ENCODE measurements at regions not wholly inside any gene's neighbourhood (a gene's known extent, or its start where the extent isn't known, plus 50 kb on each side); places are given as distances from the start of the nearest gene placed in this dataset.

GRCh38 chr4:151905197-151905596 is 144.4 kb upstream of the GATB start:
- TF ChIP-seq TEAD4 (IDR thresholded peaks at IDR 0.05) (no peak), TAF1 (IDR thresholded peaks at IDR 0.05; ENCODE audit: low read depth) (no peak), EP300 (IDR thresholded peaks at IDR 0.05; ENCODE audit: borderline replicate concordance) (no peak), TCF12 (IDR thresholded peaks at IDR 0.05; ENCODE audit: low read depth) (no peak)
- TF ChIP-seq, protein P1, sequence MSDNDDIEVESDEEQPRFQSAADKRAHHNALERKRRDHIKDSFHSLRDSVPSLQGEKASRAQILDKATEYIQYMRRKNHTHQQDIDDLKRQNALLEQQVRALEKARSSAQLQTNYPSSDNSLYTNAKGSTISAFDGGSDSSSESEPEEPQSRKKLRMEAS (IDR thresholded peaks at IDR 0.05) = no peak

DNA sequence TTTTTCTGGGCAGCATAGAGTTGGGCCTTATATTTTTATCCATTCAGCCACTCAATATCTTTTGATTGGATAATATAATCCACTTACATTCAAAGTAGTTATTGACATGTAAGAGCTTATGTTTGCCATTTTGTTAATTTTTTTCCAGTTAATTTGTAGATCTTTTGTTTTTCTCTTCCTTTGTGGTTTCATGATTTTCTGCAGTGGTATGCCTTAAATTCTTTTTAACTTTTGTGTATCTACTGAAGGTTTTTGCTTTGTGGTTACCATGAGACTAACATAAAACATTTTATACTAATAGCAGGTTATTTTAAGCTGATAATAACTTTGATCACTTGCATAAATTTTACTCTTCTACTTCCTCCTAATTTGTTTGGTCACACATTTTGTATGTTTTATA is 140.8 kb upstream of the GATB start:
- TF ChIP-seq TAF1 (IDR thresholded peaks at IDR 0.05; ENCODE audit: low read depth) = no peak

DNA sequence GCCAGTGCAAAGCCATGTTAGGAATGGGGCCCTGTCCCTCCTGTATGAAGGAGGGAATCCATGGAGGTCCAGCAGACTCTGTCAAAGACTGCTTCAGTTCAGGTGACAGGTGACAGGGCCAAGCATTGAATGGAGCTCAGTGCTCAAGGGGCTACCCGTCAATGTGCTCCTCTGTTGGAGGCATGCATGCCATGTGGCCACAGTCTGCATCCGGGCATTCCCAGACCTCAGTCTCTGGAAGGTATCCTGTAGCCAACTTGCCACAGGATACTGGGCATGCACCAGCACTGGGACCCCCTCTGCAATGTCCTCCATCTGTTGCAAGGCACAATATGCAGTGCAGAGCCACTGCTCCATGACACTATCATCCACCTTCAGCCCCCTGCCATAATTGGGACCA is 136.1 kb upstream of the GATB start:
- no peak for TF ChIP-seq TEAD4 (IDR thresholded peaks at IDR 0.05)

- TF ChIP-seq EGR1 (IDR thresholded peaks at IDR 0.05) (no peak), REST (IDR thresholded peaks at IDR 0.05; ENCODE audit: low read depth) (no peak), CREB1 (IDR thresholded peaks at IDR 0.05; ENCODE audit: low read depth) (no peak), CEBPB (IDR thresholded peaks at IDR 0.05) (no peak), NFIC (IDR thresholded peaks at IDR 0.05) (no peak), EP300 (IDR thresholded peaks at IDR 0.05; ENCODE audit: borderline replicate concordance) (no peak), TEAD4 (IDR thresholded peaks at IDR 0.05) (no peak), USF1 (IDR thresholded peaks at IDR 0.05) (no peak), FOXM1 (IDR thresholded peaks at IDR 0.05; ENCODE audit: borderline replicate concordance, low read depth) (no peak), YY1 (IDR thresholded peaks at IDR 0.05; ENCODE audit: low read depth) (no peak), TCF12 (IDR thresholded peaks at IDR 0.05; ENCODE audit: low read depth) (no peak), ZBTB7A (IDR thresholded peaks at IDR 0.05; ENCODE audit: low read depth) (no peak), TAF1 (IDR thresholded peaks at IDR 0.05; ENCODE audit: low read depth) (no peak)
- TF ChIP-seq, protein P1 (IDR thresholded peaks at IDR 0.05) = no peak
Observed at GRCh38 chr4:151895671-151896070, 134.9 kb upstream of the GATB start.

GRCh38 chr4:151894246-151894645 is 133.4 kb upstream of the GATB start:
- TF ChIP-seq TEAD4 (IDR thresholded peaks at IDR 0.05) (no peak), USF1 (IDR thresholded peaks at IDR 0.05) (no peak), CREB1 (IDR thresholded peaks at IDR 0.05; ENCODE audit: low read depth) (no peak), TAF1 (IDR thresholded peaks at IDR 0.05; ENCODE audit: low read depth) (no peak), TCF12 (IDR thresholded peaks at IDR 0.05; ENCODE audit: low read depth) (no peak), EP300 (IDR thresholded peaks at IDR 0.05; ENCODE audit: borderline replicate concordance) (no peak), REST (IDR thresholded peaks at IDR 0.05; ENCODE audit: low read depth) (no peak), CEBPB (IDR thresholded peaks at IDR 0.05) (no peak), EGR1 (IDR thresholded peaks at IDR 0.05) (no peak), YY1 (IDR thresholded peaks at IDR 0.05; ENCODE audit: low read depth) (no peak), FOXM1 (IDR thresholded peaks at IDR 0.05; ENCODE audit: borderline replicate concordance, low read depth) (no peak), NFIC (IDR thresholded peaks at IDR 0.05) (no peak), RAD21 (IDR thresholded peaks at IDR 0.05; ENCODE audit: low read depth) (no peak), ZBTB7A (IDR thresholded peaks at IDR 0.05; ENCODE audit: low read depth) (no peak)
- TF ChIP-seq, protein P1 (IDR thresholded peaks at IDR 0.05) = no peak

- TF ChIP-seq TEAD4 (IDR thresholded peaks at IDR 0.05) (no peak), FOXM1 (IDR thresholded peaks at IDR 0.05; ENCODE audit: borderline replicate concordance, low read depth) (no peak), REST (IDR thresholded peaks at IDR 0.05; ENCODE audit: low read depth) (no peak), ZBTB7A (IDR thresholded peaks at IDR 0.05; ENCODE audit: low read depth) (no peak), TCF12 (IDR thresholded peaks at IDR 0.05; ENCODE audit: low read depth) (no peak), CREB1 (IDR thresholded peaks at IDR 0.05; ENCODE audit: low read depth) (no peak), USF1 (IDR thresholded peaks at IDR 0.05) (no peak), CEBPB (IDR thresholded peaks at IDR 0.05) (no peak), RAD21 (IDR thresholded peaks at IDR 0.05; ENCODE audit: low read depth) (no peak), EP300 (IDR thresholded peaks at IDR 0.05; ENCODE audit: borderline replicate concordance) (no peak), EGR1 (IDR thresholded peaks at IDR 0.05) (no peak), NFIC (IDR thresholded peaks at IDR 0.05) (no peak), YY1 (IDR thresholded peaks at IDR 0.05; ENCODE audit: low read depth) (no peak), TAF1 (IDR thresholded peaks at IDR 0.05; ENCODE audit: low read depth) (no peak)
- TF ChIP-seq, protein P1 (IDR thresholded peaks at IDR 0.05) = no peak
Observed at GRCh38 chr4:151888367-151888866, 127.6 kb upstream of the GATB start.
